ENCODE measurements at regions not wholly inside any gene's neighbourhood (a gene's known extent, or its start where the extent isn't known, plus 50 kb on each side); places are given as distances from the start of the nearest gene placed in this dataset.

- TF ChIP-seq MXI1 (IDR thresholded peaks at IDR 0.05; ENCODE audit: low read depth, low read length) (no peak), RB1 (IDR thresholded peaks at IDR 0.05; ENCODE audit: low read depth) (0 out of 2 replicates have a peak, but pooled peaks have one; percentile 9), NCOR1 (IDR thresholded peaks at IDR 0.05) (peak; percentile 87), NFE2 (IDR thresholded peaks at IDR 0.05; ENCODE audit: low read depth) (peak; percentile 96), MBD2 (IDR thresholded peaks at IDR 0.05; ENCODE audit: borderline replicate concordance, low read depth) (no peak), ATF7 (IDR thresholded peaks at IDR 0.05) (peak; percentile 74), RNF2 (IDR thresholded peaks at IDR 0.05) (peak; percentile 47; the same call in 1 of the 2 replicates), KLF1 (tag; IDR thresholded peaks at IDR 0.05) (no peak), CEBPB (tag; IDR thresholded peaks at IDR 0.05) (no peak), KAT8 (IDR thresholded peaks at IDR 0.05; ENCODE audit: low read depth) (no peak), MAFF (IDR thresholded peaks at IDR 0.05; ENCODE audit: low read length) (peak; percentile 90), PHB2 (IDR thresholded peaks at IDR 0.05; ENCODE audit: low read depth) (peak; percentile 43; the same call in 1 of the 2 replicates), IRF9 (tag; IDR thresholded peaks at IDR 0.05) (no peak), ZEB2 (IDR thresholded peaks at IDR 0.05) (0 out of 2 replicates have a peak, but pooled peaks have one; percentile 67), HNRNPUL1 (IDR thresholded peaks at IDR 0.05; ENCODE audit: low read length) (no peak), ZNF316 (IDR thresholded peaks at IDR 0.05) (peak; percentile 83), POLR2AphosphoS5 (IDR thresholded peaks at IDR 0.05; ENCODE audit: control insufficient read depth, insufficient read depth, low read depth, low read length) (peak; percentile 89), ZNF175 (CRISPR knock-in tag; IDR thresholded peaks at IDR 0.05; ENCODE audit: low read depth) (no peak), MTF1 (CRISPR knock-in tag; IDR thresholded peaks at IDR 0.05; ENCODE audit: borderline replicate concordance) (no peak), CBX5 (IDR thresholded peaks at IDR 0.05; ENCODE audit: borderline replicate concordance, low read depth) (no peak), RBM22 (IDR thresholded peaks at IDR 0.05; ENCODE audit: low read depth, low read length, poor library complexity, severe bottlenecking) (no peak), DPF2 (IDR thresholded peaks at IDR 0.05) (peak; percentile 71; the same call in 1 of the 2 replicates), MTA2 (IDR thresholded peaks at IDR 0.05; ENCODE audit: low read depth) (peak; percentile 76), RBFOX2 (IDR thresholded peaks at IDR 0.05; ENCODE audit: low read depth, low read length) (no peak), ZNF668 (CRISPR knock-in tag; IDR thresholded peaks at IDR 0.05) (no peak)
- TF ChIP-seq, protein P1, sequence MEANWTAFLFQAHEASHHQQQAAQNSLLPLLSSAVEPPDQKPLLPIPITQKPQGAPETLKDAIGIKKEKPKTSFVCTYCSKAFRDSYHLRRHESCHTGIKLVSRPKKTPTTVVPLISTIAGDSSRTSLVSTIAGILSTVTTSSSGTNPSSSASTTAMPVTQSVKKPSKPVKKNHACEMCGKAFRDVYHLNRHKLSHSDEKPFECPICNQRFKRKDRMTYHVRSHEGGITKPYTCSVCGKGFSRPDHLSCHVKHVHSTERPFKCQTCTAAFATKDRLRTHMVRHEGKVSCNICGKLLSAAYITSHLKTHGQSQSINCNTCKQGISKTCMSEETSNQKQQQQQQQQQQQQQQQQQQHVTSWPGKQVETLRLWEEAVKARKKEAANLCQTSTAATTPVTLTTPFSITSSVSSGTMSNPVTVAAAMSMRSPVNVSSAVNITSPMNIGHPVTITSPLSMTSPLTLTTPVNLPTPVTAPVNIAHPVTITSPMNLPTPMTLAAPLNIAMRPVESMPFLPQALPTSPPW (CRISPR knock-in tag; IDR thresholded peaks at IDR 0.05), result 0 out of 2 replicates have a peak, but pooled peaks have one; percentile 22
These were observed 64.1 kb downstream of the FAM50B start (continued) for GRCh38 chr6:3913077-3913957.
